ENCODE measurements at regions not wholly inside any gene's neighbourhood (a gene's known extent, or its start where the extent isn't known, plus 50 kb on each side); places are given as distances from the start of the nearest gene placed in this dataset.
"Not testable (repeated sequence)": the region's sequence is repeated elsewhere in the genome, so short reads cannot be mapped to it uniquely, and the experiment has no call there.

DNA sequence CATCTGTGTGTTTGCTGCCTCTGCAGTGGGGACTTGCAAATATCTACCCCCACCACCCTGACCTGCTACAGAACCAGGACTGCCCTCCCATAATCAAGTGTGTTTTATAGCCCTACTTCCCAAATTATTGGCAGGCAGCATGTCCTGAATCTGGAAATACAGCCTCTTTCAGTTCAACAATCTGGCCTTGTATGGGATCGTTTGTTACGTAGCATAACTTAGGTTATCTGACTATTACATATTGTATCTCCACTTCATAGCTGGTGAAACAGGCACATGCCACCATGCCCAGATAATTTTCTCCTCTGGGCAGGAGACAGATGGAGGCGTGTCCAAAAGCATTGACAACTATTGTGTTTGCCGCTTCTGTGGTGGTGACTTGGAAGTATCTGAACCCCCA, 66.7 kb upstream of the ADGRL1 start:
- DNase-seq (no peak), ATAC-seq (no peak)
- Mint-ChIP-seq H3K36me3 (ENCODE audit: low read depth) (peaks cover 2% of the 10 kb centered on the region), H3K4me1 (peaks cover 8% of the 10 kb centered on the region), H3K27me3 (no peaks in the 10 kb centered on the region), H3K4me3 (no peak overlapping the region), H3K27ac (no peak overlapping the region)
- no peaks in the 10 kb centered on the region for H3K9me3 ChIP-seq (ENCODE audit: control insufficient read depth, low read length, poor library complexity, severe bottlenecking)

DNA sequence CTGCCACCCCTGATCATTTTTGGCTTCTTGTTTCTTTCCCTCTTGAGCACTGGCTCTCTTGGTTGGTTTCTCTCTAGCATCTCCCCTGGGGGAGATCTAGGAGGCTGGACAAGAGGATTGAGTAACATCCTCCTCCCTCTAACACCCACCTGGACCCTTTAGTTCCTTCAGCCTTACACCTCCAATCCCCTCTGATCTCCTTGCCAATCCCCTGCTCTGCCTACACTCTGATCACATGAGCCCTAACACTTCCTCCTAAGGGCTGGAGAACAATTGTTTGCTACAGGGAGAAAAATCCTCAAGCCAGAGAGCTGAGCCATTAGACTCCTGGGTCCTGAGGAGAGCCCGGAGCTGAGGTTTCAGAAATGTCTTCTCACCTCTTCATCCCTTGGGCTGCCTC, 65.9 kb upstream of the ADGRL1 start:
- peaks cover 8% of the 10 kb centered on the region for H3K4me1 Mint-ChIP-seq
- no peaks in the 10 kb centered on the region for H3K9me3 ChIP-seq (ENCODE audit: control insufficient read depth, low read length, poor library complexity, severe bottlenecking)
- H3K36me3 Mint-ChIP-seq (ENCODE audit: low read depth): peaks cover 2% of the 10 kb centered on the region
- no peak for ATAC-seq
- H3K4me3 Mint-ChIP-seq: no peak overlapping the region
- no peaks in the 10 kb centered on the region for H3K27me3 Mint-ChIP-seq
- H3K27ac Mint-ChIP-seq: no peak overlapping the region
- no peak for DNase-seq

DNA sequence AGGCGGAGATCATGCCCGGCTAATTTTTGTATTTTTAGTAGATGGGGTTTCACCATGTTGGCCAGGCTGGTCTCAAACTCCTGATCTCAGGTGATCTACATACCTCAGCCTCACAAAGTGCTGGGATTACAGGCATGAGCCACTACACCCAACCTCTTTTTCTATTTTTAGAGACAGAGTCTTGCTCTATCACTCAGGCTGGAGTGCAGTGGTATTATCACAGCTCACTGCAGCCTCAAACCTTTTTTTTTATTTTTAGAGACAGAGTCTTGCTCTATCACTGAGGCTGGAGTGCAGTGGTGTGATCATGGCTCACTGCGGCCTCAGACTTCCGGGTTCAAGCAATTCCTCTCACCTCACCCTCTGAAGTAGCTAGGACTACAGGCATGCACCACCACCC, 64.6 kb upstream of the ADGRL1 start:
- H3K36me3 Mint-ChIP-seq (ENCODE audit: low read depth); ATAC-seq; H3K27me3 Mint-ChIP-seq; DNase-seq; H3K27ac Mint-ChIP-seq; H3K4me1 Mint-ChIP-seq; H3K4me3 Mint-ChIP-seq; H3K9me3 ChIP-seq (ENCODE audit: control insufficient read depth, low read length, poor library complexity, severe bottlenecking): not testable (repeated sequence)

DNA sequence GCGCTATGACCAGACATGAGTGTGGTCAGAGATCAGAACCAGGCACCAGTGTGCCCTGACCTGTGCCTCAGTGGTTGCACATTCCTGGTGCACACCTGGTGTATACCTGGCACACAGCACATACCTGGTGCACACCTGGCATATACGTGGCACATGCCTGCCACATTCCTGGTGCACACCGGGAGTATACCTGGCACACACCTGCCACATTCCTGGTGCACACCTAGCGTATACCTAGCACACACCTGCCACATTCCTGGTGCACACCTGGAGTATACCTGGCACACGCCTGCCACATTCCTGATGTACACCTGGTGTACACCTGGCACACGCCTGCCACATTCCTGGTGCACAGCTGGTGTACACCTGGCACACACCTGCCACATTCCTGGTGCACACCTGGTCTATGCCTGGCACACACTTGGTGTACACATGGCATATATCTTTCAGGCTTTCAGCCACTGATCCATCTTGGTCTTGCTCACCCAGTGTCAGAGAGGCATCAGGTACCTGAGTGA, 61.3 kb upstream of the ADGRL1 start:
- peaks cover 2% of the 10 kb centered on the region for H3K4me1 Mint-ChIP-seq
- H3K4me3 Mint-ChIP-seq: no peak overlapping the region
- no peak for DNase-seq
- ATAC-seq: no peak
- H3K27me3 Mint-ChIP-seq: no peaks in the 10 kb centered on the region
- peaks cover 2% of the 10 kb centered on the region for H3K36me3 Mint-ChIP-seq (ENCODE audit: low read depth)
- no peak overlapping the region for H3K27ac Mint-ChIP-seq
- no peaks in the 10 kb centered on the region for H3K9me3 ChIP-seq (ENCODE audit: control insufficient read depth, low read length, poor library complexity, severe bottlenecking)

DNA sequence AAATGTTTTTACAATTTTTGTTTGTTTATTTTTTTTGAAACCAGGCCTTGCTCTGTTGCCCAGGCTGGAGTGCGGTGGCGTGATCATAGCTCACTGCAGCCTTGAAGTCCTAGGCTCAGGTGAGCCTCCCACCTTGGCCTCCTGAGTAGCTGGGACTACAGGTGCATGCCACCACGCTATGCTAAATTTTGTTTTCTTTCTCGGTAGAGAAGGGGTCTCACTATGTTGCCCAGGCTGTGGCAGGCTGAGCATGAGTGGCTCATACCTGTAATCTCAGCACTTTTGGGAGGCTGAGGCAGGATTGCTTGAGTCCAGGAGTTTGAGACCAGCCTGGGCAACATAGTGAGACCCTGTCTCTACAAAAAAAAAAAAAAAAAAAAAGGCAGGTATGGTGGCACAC, 60.2 kb upstream of the ADGRL1 start:
- not testable (repeated sequence) for DNase-seq; H3K4me1 Mint-ChIP-seq; H3K36me3 Mint-ChIP-seq (ENCODE audit: low read depth); H3K27ac Mint-ChIP-seq; H3K4me3 Mint-ChIP-seq; ATAC-seq; H3K27me3 Mint-ChIP-seq; H3K9me3 ChIP-seq (ENCODE audit: control insufficient read depth, low read length, poor library complexity, severe bottlenecking)

DNA sequence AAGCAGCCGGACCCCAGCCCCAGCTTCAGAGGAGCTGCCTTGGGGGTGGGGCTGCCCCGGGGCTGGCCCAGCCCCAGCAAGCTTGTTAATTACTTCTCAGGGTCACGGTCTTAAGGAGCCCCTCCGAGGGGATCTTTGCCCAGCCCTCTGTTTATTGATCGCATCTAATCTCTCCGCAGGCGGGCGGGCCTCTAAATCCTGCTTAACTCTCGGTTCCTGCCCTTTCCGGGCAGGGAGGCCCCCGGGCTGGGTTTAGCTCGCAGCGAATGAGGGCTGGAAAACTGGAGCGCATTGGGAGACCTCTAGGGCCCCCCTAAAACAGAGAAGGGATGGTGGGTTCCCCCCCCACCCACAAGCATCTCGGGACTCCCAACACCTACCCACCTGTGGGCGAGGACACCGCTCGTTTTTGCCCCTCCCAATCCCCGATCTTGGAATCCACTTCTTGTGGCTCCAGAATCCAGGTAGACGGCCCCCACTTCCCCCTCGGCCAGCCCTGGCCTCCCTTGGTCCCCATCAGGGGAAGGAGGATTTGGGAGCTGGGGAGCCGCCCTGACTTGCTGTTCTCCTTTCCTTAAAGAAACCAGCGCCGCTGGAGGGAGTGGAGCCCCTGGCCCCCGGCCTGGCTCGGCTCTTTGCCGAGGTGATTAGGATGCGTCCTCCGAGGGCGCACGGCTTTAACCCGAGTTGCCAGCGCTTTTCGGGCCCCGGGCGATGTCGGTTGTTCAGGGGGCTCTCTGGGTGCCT, 59.5 kb upstream of the ADGRL1 start:
- Mint-ChIP-seq H3K4me1 (peaks cover 2% of the 10 kb centered on the region), H3K4me3 (no peak overlapping the region), H3K36me3 (ENCODE audit: low read depth) (no peaks in the 10 kb centered on the region), H3K27ac (no peak overlapping the region), H3K27me3 (no peaks in the 10 kb centered on the region)
- DNase-seq (no peak), ATAC-seq (no peak)
- no peaks in the 10 kb centered on the region for H3K9me3 ChIP-seq (ENCODE audit: control insufficient read depth, low read length, poor library complexity, severe bottlenecking)

DNA sequence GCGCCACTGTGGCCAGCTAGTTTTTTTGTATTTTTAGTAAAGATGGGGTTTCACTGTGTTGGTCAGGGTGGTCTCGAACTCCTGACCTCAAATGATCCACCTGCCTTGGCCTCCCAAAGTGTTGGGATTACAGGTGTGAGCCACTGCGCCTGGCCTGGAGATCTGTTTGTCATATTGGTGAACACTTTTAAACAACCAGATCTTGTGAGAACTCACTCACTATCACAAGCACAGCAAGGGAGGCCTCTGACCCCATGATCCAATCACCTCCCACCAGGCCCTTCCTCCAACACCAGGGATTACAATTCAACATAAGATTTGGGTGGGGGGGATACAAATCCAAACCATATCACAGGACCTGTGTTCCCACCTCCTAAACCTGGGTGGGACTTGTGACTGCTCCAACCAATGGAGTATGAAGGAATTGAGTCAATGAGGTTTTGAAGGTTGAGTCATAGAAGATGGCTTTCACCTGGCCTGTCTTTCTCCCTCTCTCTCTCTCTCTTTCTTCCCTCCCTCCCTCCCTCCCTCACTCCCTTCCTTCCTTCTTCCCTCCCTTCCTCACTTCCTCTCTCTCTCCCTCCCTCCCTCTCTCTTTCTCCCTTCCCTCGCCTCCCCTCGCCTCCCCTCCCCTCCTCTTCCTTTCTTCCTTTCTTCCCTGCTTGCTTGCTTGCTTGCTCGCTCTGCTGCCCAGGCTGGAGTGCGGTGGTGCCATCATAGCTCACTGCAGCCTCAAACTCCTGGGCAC, 50.1 kb upstream of the ADGRL1 start:
- ATAC-seq: not testable (repeated sequence)

More for the DNA sequence above, 50.1 kb upstream of the ADGRL1 start:
- H3K27ac Mint-ChIP-seq; H3K4me1 Mint-ChIP-seq; DNase-seq; H3K9me3 ChIP-seq (ENCODE audit: control insufficient read depth, low read length, poor library complexity, severe bottlenecking); H3K27me3 Mint-ChIP-seq; H3K4me3 Mint-ChIP-seq; H3K36me3 Mint-ChIP-seq (ENCODE audit: low read depth): not testable (repeated sequence)

Data from T-helper 17 cell (primary cell).